ENCODE measurements at regions not wholly inside any gene's neighbourhood (a gene's known extent, or its start where the extent isn't known, plus 50 kb on each side); places are given as distances from the start of the nearest gene placed in this dataset.

GRCh38 chr12:91630596-91631293 is 448.1 kb upstream of the DCN start:
- no peak overlapping the region for H3K9ac ChIP-seq (ENCODE audit: low read length)
- H3K4me2 ChIP-seq (ENCODE audit: low read length) = no peak overlapping the region
- no peaks in the 10 kb centered on the region for H4K20me1 ChIP-seq (ENCODE audit: insufficient read depth, low read length)
- no peaks in the 10 kb centered on the region; the same call in 1 of the 2 replicates for H3K9me2 ChIP-seq (ENCODE audit: low read depth, low read length)
- no peaks in the 10 kb centered on the region for H3F3A ChIP-seq (ENCODE audit: insufficient read depth, low read length)
- H3K4me3 ChIP-seq (ENCODE audit: low read depth, low read length, poor library complexity, severe bottlenecking) = no peak overlapping the region
- TF ChIP-seq, protein P1, sequence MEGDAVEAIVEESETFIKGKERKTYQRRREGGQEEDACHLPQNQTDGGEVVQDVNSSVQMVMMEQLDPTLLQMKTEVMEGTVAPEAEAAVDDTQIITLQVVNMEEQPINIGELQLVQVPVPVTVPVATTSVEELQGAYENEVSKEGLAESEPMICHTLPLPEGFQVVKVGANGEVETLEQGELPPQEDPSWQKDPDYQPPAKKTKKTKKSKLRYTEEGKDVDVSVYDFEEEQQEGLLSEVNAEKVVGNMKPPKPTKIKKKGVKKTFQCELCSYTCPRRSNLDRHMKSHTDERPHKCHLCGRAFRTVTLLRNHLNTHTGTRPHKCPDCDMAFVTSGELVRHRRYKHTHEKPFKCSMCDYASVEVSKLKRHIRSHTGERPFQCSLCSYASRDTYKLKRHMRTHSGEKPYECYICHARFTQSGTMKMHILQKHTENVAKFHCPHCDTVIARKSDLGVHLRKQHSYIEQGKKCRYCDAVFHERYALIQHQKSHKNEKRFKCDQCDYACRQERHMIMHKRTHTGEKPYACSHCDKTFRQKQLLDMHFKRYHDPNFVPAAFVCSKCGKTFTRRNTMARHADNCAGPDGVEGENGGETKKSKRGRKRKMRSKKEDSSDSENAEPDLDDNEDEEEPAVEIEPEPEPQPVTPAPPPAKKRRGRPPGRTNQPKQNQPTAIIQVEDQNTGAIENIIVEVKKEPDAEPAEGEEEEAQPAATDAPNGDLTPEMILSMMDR (IDR thresholded peaks at IDR 0.05; ENCODE audit: low read length) = no peak
- no peak for TF ChIP-seq EZH2 (IDR thresholded peaks at IDR 0.05; ENCODE audit: borderline replicate concordance, low read length)
- no peak overlapping the region for H2AFZ ChIP-seq (ENCODE audit: low read length)
- no peaks in the 10 kb centered on the region for H3K27me3 ChIP-seq (ENCODE audit: insufficient read depth, low read length)
- H3K36me3 ChIP-seq (ENCODE audit: insufficient read depth, low read length) = no peaks in the 10 kb centered on the region
- H3K4me1 ChIP-seq (ENCODE audit: insufficient read depth, low read length, severe bottlenecking) = no peaks in the 10 kb centered on the region
- no peaks in the 10 kb centered on the region for H3K79me2 ChIP-seq (ENCODE audit: insufficient read depth, low read length)
- H3K9me3 ChIP-seq (ENCODE audit: low read length) = no peaks in the 10 kb centered on the region
- H3K27ac ChIP-seq (ENCODE audit: low read depth, low read length, poor library complexity, severe bottlenecking) = no peak overlapping the region

- no peaks in the 10 kb centered on the region for H3F3A ChIP-seq (ENCODE audit: insufficient read depth, low read length)
- H3K36me3 ChIP-seq (ENCODE audit: insufficient read depth, low read length) = no peaks in the 10 kb centered on the region
- no peaks in the 10 kb centered on the region for H3K27me3 ChIP-seq (ENCODE audit: insufficient read depth, low read length)
- no peak for TF ChIP-seq EZH2 (IDR thresholded peaks at IDR 0.05; ENCODE audit: borderline replicate concordance, low read length)
- TF ChIP-seq, protein P1 (IDR thresholded peaks at IDR 0.05; ENCODE audit: low read length) = no peak
- no peak overlapping the region for H3K4me2 ChIP-seq (ENCODE audit: low read length)
- H3K9ac ChIP-seq (ENCODE audit: low read length) = no peak overlapping the region
- no peak overlapping the region for H2AFZ ChIP-seq (ENCODE audit: low read length)
- H3K4me1 ChIP-seq (ENCODE audit: insufficient read depth, low read length, severe bottlenecking) = no peaks in the 10 kb centered on the region
- no peaks in the 10 kb centered on the region; the same call in 1 of the 2 replicates for H3K9me2 ChIP-seq (ENCODE audit: low read depth, low read length)
- H3K79me2 ChIP-seq (ENCODE audit: insufficient read depth, low read length) = no peaks in the 10 kb centered on the region
- H3K27ac ChIP-seq (ENCODE audit: low read depth, low read length, poor library complexity, severe bottlenecking) = no peak overlapping the region
- no peak overlapping the region for H3K4me3 ChIP-seq (ENCODE audit: low read depth, low read length, poor library complexity, severe bottlenecking)
- no peaks in the 10 kb centered on the region for H4K20me1 ChIP-seq (ENCODE audit: insufficient read depth, low read length)
- no peaks in the 10 kb centered on the region for H3K9me3 ChIP-seq (ENCODE audit: low read length)
Observed at GRCh38 chr12:91630083-91630482, 447.5 kb upstream of the DCN start.

DNA sequence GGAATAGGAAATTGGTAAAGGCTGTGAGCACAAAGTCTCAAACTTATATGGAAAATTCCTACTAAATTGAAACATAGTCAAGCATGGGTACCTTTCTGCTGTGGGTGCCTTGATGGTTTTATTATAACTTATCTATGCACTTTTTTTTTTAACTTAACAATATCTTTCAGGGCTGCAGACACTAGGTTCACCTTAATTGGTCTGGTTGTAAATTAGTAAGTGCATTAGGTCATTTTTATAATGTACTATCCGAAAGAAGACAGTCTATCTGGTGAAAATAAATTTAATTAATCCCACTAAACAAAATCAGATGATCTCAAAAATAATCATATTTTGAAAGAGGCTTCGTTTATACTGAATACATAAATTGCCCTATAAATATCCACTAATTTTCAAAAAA is 446.8 kb upstream of the DCN start:
- no peak overlapping the region for H2AFZ ChIP-seq (ENCODE audit: low read length)
- H4K20me1 ChIP-seq (ENCODE audit: insufficient read depth, low read length) = no peaks in the 10 kb centered on the region
- H3K79me2 ChIP-seq (ENCODE audit: insufficient read depth, low read length) = no peaks in the 10 kb centered on the region
- TF ChIP-seq, protein P1 (IDR thresholded peaks at IDR 0.05; ENCODE audit: low read length) = no peak
- no peak for TF ChIP-seq EZH2 (IDR thresholded peaks at IDR 0.05; ENCODE audit: borderline replicate concordance, low read length)
- H3K27ac ChIP-seq (ENCODE audit: low read depth, low read length, poor library complexity, severe bottlenecking) = no peak overlapping the region
- no peaks in the 10 kb centered on the region; the same call in 1 of the 2 replicates for H3K9me2 ChIP-seq (ENCODE audit: low read depth, low read length)
- no peaks in the 10 kb centered on the region for H3K27me3 ChIP-seq (ENCODE audit: insufficient read depth, low read length)
- H3K4me3 ChIP-seq (ENCODE audit: low read depth, low read length, poor library complexity, severe bottlenecking) = no peak overlapping the region
- H3K9ac ChIP-seq (ENCODE audit: low read length) = no peak overlapping the region
- H3K4me1 ChIP-seq (ENCODE audit: insufficient read depth, low read length, severe bottlenecking) = no peaks in the 10 kb centered on the region
- no peaks in the 10 kb centered on the region for H3F3A ChIP-seq (ENCODE audit: insufficient read depth, low read length)
- H3K9me3 ChIP-seq (ENCODE audit: low read length) = no peaks in the 10 kb centered on the region
- no peak overlapping the region for H3K4me2 ChIP-seq (ENCODE audit: low read length)
- H3K36me3 ChIP-seq (ENCODE audit: insufficient read depth, low read length) = no peaks in the 10 kb centered on the region
